WTC11 (cell line): ENCODE measurements at regions not wholly inside any gene's neighbourhood (a gene's known extent, or its start where the extent isn't known, plus 50 kb on each side); places are given as distances from the start of the nearest gene placed in this dataset.

Experiments
- ATAC-seq: fragments of 200-7000 bp; cut with Tn5 transposase; 2 replicates; pipeline ENCODE4 v1.10.0; 2021; ENCODE audit warnings: mild to moderate bottlenecking, moderate library complexity
- CTCF ChIA-PET: fragments of 300-600 bp; sonication (Branson Sonifier 250); formaldehyde crosslinking; loops from one replicate; lab custom pipeline; 2021; ENCODE audit warnings: antibody characterized with exemption; lab: Charles Lee
- POLR2A ChIA-PET: fragments of 350-600 bp; sonication (Branson Sonifier 250); formaldehyde crosslinking; loops from one replicate; lab custom pipeline; 2021; ENCODE audit warnings: antibody characterized with exemption; lab: Charles Lee
- DNase-seq: peaks from one replicate; pipeline ENCODE4 v3.0.0; 2021; ENCODE audit warnings: low spot score
- H3K27ac Mint-ChIP-seq: 2 replicates; pipeline ENCODE4 v1.8.0; 2021; ENCODE audit warnings: mixed read lengths
- H3K27me3 Mint-ChIP-seq: 2 replicates; pipeline ENCODE4 v1.8.0; 2021; ENCODE audit warnings: low read depth, mild to moderate bottlenecking, moderate library complexity, mixed read lengths
- H3K36me3 Mint-ChIP-seq: 2 replicates; pipeline ENCODE4 v1.8.0; 2021; ENCODE audit warnings: mixed read lengths
- H3K4me1 Mint-ChIP-seq: 2 replicates; pipeline ENCODE4 v1.8.0; 2022; ENCODE audit warnings: mixed read lengths
- H3K4me3 Mint-ChIP-seq: 2 replicates; pipeline ENCODE4 v1.8.0; 2021; ENCODE audit warnings: mild to moderate bottlenecking, moderate library complexity, mixed read lengths
- H3K9me3 Mint-ChIP-seq: 2 replicates; pipeline ENCODE4 v1.8.0; 2021; ENCODE audit warnings: mixed read lengths
- ARID4B ChIP-seq: sonication (generic); formaldehyde crosslinking; IDR thresholded peaks from 2 replicates; pipeline ENCODE4 v1.8.0; 2023; ENCODE audit warnings: missing genetic modification reagents, mild to moderate bottlenecking, borderline replicate concordance
- ATF6 ChIP-seq: sonication (generic); formaldehyde crosslinking; IDR thresholded peaks from 2 replicates; pipeline ENCODE4 v1.8.1; 2023; ENCODE audit warnings: mild to moderate bottlenecking, missing genetic modification reagents
- ETV6 ChIP-seq: sonication (generic); formaldehyde crosslinking; IDR thresholded peaks from 2 replicates; pipeline ENCODE4 v1.8.1; 2022; ENCODE audit warnings: mild to moderate bottlenecking, missing genetic modification reagents
- FOXJ3 ChIP-seq: sonication (generic); formaldehyde crosslinking; IDR thresholded peaks from 2 replicates; pipeline ENCODE4 v1.9.0; 2021; ENCODE audit warnings: missing genetic modification reagents, mild to moderate bottlenecking, borderline replicate concordance
- NR2C2 ChIP-seq: sonication (generic); formaldehyde crosslinking; IDR thresholded peaks from 2 replicates; pipeline ENCODE4 v1.8.0; 2022; ENCODE audit warnings: mild to moderate bottlenecking, missing genetic modification reagents
- NR3C1 ChIP-seq: sonication (generic); formaldehyde crosslinking; conservative IDR thresholded peaks from 2 replicates; pipeline ENCODE4 v1.8.1; 2023; ENCODE audit warnings: low read depth, mild to moderate bottlenecking, missing genetic modification reagents
- OVOL2 ChIP-seq: fragments of 250-450 bp; sonication (Bioruptor Pico); IDR thresholded peaks from 2 replicates; pipeline ENCODE4 v1.9.0; 2021; ENCODE audit warnings: mild to moderate bottlenecking, borderline replicate concordance
- PREB ChIP-seq: sonication (generic); formaldehyde crosslinking; IDR thresholded peaks from 2 replicates; pipeline ENCODE4 v1.8.1; 2022; ENCODE audit warnings: mild to moderate bottlenecking, missing genetic modification reagents, moderate library complexity, borderline replicate concordance
- PRRX2 ChIP-seq: fragments of 250-450 bp; sonication (Bioruptor Pico); IDR thresholded peaks from 2 replicates; pipeline ENCODE4 v1.8.0; 2021; ENCODE audit warnings: mild to moderate bottlenecking
- RORB ChIP-seq: fragments of 250-450 bp; sonication (Bioruptor Pico); IDR thresholded peaks from 2 replicates; pipeline ENCODE4 v1.9.0; 2021; ENCODE audit warnings: mild to moderate bottlenecking
- SMAD3 ChIP-seq: sonication (generic); formaldehyde crosslinking; IDR thresholded peaks from 2 replicates; pipeline ENCODE4 v1.8.0; 2022; ENCODE audit warnings: missing genetic modification reagents, mild to moderate bottlenecking, borderline replicate concordance
- TEAD4 ChIP-seq: sonication (generic); formaldehyde crosslinking; IDR thresholded peaks from 2 replicates; pipeline ENCODE4 v1.8.0; 2022; ENCODE audit warnings: mild to moderate bottlenecking, missing genetic modification reagents
- ZNF281 ChIP-seq: sonication (generic); formaldehyde crosslinking; IDR thresholded peaks from 2 replicates; pipeline ENCODE4 v1.8.0; 2023; ENCODE audit warnings: mild to moderate bottlenecking, missing genetic modification reagents
- ZNF423 ChIP-seq: fragments of 250-450 bp; sonication (Bioruptor Pico); IDR thresholded peaks from 2 replicates; pipeline ENCODE4 v2.1.2; 2022; ENCODE audit warnings: mild to moderate bottlenecking, moderate library complexity
- TF ChIP-seq, protein P1 (sequence below): sonication (generic); formaldehyde crosslinking; IDR thresholded peaks from 2 replicates; pipeline ENCODE4 v1.8.1; 2023; ENCODE audit warnings: mild to moderate bottlenecking, missing genetic modification reagents, borderline replicate concordance
- TF ChIP-seq, protein P2 (sequence below): fragments of 250-450 bp; sonication (Bioruptor Pico); IDR thresholded peaks from 2 replicates; pipeline ENCODE4 v1.9.0; 2021; ENCODE audit warnings: moderate library complexity, mild to moderate bottlenecking, inconsistent platforms, borderline replicate concordance

- TF ChIP-seq, protein P1, sequence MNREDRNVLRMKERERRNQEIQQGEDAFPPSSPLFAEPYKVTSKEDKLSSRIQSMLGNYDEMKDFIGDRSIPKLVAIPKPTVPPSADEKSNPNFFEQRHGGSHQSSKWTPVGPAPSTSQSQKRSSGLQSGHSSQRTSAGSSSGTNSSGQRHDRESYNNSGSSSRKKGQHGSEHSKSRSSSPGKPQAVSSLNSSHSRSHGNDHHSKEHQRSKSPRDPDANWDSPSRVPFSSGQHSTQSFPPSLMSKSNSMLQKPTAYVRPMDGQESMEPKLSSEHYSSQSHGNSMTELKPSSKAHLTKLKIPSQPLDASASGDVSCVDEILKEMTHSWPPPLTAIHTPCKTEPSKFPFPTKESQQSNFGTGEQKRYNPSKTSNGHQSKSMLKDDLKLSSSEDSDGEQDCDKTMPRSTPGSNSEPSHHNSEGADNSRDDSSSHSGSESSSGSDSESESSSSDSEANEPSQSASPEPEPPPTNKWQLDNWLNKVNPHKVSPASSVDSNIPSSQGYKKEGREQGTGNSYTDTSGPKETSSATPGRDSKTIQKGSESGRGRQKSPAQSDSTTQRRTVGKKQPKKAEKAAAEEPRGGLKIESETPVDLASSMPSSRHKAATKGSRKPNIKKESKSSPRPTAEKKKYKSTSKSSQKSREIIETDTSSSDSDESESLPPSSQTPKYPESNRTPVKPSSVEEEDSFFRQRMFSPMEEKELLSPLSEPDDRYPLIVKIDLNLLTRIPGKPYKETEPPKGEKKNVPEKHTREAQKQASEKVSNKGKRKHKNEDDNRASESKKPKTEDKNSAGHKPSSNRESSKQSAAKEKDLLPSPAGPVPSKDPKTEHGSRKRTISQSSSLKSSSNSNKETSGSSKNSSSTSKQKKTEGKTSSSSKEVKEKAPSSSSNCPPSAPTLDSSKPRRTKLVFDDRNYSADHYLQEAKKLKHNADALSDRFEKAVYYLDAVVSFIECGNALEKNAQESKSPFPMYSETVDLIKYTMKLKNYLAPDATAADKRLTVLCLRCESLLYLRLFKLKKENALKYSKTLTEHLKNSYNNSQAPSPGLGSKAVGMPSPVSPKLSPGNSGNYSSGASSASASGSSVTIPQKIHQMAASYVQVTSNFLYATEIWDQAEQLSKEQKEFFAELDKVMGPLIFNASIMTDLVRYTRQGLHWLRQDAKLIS (CRISPR knock-in tag): no peak
- TF ChIP-seq NR3C1 (CRISPR knock-in tag) (no peak), ARID4B (CRISPR knock-in tag) (no peak)
These were observed 97.4 kb upstream of the HSF2 start (continued) for GRCh38 chr6:122302067-122302466.

DNA sequence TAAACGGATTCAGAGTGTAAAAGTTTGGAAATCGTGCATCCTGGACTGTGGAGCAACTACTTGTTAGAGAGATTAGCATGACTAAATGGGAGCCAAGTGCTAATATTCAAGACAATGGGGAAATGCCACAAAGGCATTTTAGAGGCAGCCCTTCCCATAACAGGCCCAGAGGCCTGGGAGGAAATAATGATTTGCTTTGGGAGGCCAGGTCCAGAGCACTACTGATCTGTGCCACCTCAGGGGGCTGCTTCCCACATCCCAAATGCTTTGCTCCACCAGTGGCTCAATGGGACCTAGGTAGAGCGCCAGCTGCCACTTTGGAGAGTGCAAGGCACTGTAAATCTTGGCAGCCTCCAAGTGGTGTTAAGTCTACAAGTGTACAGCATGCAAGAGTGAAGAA, 91.9 kb upstream of the HSF2 start:
- CTCF ChIA-PET: no interaction called here
- DNase-seq (no peak), ATAC-seq (no peak)
- Mint-ChIP-seq H3K36me3 (peaks cover 29% of the 10 kb centered on the region), H3K27ac (no peak overlapping the region), H3K4me1 (0 out of 2 replicates have a peak, but pooled peaks cover 2% of the 10 kb centered on the region), H3K9me3 (peaks cover 41% of the 10 kb centered on the region), H3K4me3 (no peak overlapping the region), H3K27me3 (no peaks in the 10 kb centered on the region; the same call in 1 of the 2 replicates)
- POLR2A ChIA-PET: no interaction called here
- TF ChIP-seq ATF6 (CRISPR knock-in tag) (no peak), ZNF281 (CRISPR knock-in tag) (no peak), ZNF423 (CRISPR knock-in tag) (no peak), SMAD3 (CRISPR knock-in tag) (no peak), OVOL2 (CRISPR knock-in tag) (no peak), PRRX2 (CRISPR knock-in tag) (no peak), NR2C2 (CRISPR knock-in tag) (no peak), FOXJ3 (no peak), ETV6 (CRISPR knock-in tag) (no peak), RORB (CRISPR knock-in tag) (no peak), TEAD4 (CRISPR knock-in tag) (no peak), PREB (CRISPR knock-in tag) (no peak)
- TF ChIP-seq, protein P2, sequence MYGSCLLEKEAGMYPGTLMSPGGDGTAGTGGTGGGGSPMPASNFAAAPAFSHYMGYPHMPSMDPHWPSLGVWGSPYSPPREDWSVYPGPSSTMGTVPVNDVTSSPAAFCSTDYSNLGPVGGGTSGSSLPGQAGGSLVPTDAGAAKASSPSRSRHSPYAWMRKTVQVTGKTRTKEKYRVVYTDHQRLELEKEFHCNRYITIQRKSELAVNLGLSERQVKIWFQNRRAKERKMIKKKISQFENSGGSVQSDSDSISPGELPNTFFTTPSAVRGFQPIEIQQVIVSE (CRISPR knock-in tag): no peak
- TF ChIP-seq, protein P1 (CRISPR knock-in tag): no peak
